HG03103 (cell line): ENCODE measurements at regions not wholly inside any gene's neighbourhood (a gene's known extent, or its start where the extent isn't known, plus 50 kb on each side); places are given as distances from the start of the nearest gene placed in this dataset.

Source experiments
- ATAC-seq: cut with Tn5 transposase; IDR thresholded peaks from one replicate; pipeline ENCODE4 v1.9.1; 2021; ENCODE audit warnings: low read depth; ENCODE audit not compliant: unreplicated experiment

GRCh38 chr17:79150035-79150733, 75.6 kb downstream of the ENGASE start:
- ATAC-seq, result no peak

- ATAC-seq, result no peak
These were observed 74.0 kb downstream of the ENGASE start for GRCh38 chr17:79148584-79148983.

GRCh38 chr17:79147746-79148506, 73.3 kb downstream of the ENGASE start:
- ATAC-seq, result no peak

GRCh38 chr17:79146562-79146961, 71.9 kb downstream of the ENGASE start:
- no peak for ATAC-seq

GRCh38 chr17:79145548-79145947, 70.9 kb downstream of the ENGASE start:
- ATAC-seq, result no peak

GRCh38 chr17:79144133-79144532, 69.5 kb downstream of the ENGASE start:
- ATAC-seq, result no peak

- no peak for ATAC-seq
These were observed 67.8 kb downstream of the ENGASE start for GRCh38 chr17:79142375-79142774.

- no peak for ATAC-seq
These were observed 67.1 kb downstream of the ENGASE start for GRCh38 chr17:79141578-79142355.

GRCh38 chr17:79138826-79139225, 64.2 kb downstream of the ENGASE start:
- ATAC-seq, result no peak

GRCh38 chr17:79137789-79138165, 63.2 kb downstream of the ENGASE start:
- no peak for ATAC-seq

GRCh38 chr17:79137015-79137788, 62.6 kb downstream of the ENGASE start:
- ATAC-seq, result no peak

- no peak for ATAC-seq
These were observed 62.0 kb downstream of the ENGASE start for GRCh38 chr17:79136596-79136995.
